ENCODE measurements at regions not wholly inside any gene's neighbourhood (a gene's known extent, or its start where the extent isn't known, plus 50 kb on each side); places are given as distances from the start of the nearest gene placed in this dataset.
"Not testable (repeated sequence)": the region's sequence is repeated elsewhere in the genome, so short reads cannot be mapped to it uniquely, and the experiment has no call there.

DNA sequence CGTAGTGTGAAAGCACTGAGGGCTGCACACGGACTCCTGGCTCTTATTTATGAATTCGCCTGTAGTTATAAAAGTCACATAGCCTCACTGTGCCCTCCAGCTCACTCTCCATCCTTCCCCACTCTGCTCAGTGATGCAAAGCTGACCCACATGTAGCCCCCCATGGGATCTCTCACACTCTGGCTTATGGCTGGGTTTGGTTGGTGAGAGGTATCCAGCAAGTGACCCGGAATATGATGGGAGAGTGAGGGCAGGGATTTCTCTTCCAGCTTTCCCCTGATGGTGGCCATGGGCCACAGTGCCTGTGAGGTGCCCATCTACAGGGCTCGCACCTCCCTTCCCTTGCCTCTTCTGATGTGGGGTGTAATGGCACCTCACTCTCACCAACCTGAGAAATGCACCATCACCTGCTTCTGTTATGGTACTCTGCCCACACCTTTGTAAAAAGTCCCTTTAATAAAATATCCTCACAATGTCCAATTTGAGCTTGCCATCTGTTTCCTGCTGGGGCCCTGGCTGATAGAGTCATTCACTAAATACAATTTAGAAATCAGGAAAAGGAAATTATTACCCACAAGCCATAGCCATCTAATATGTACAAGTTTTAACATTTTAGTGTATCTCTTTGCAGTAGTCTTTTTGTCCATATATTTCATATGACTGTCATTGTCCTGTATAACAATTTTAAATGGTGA, 93.6 kb downstream of the SCN11A start:
- H3K36me3 ChIP-seq (ENCODE audit: control insufficient read depth, insufficient read depth, low read length) = no peaks in the 10 kb centered on the region
- H3K27me3 ChIP-seq (replicated peaks; ENCODE audit: control insufficient read depth, insufficient read depth, low read length) = no peaks in the 10 kb centered on the region
- TF ChIP-seq, protein P1, sequence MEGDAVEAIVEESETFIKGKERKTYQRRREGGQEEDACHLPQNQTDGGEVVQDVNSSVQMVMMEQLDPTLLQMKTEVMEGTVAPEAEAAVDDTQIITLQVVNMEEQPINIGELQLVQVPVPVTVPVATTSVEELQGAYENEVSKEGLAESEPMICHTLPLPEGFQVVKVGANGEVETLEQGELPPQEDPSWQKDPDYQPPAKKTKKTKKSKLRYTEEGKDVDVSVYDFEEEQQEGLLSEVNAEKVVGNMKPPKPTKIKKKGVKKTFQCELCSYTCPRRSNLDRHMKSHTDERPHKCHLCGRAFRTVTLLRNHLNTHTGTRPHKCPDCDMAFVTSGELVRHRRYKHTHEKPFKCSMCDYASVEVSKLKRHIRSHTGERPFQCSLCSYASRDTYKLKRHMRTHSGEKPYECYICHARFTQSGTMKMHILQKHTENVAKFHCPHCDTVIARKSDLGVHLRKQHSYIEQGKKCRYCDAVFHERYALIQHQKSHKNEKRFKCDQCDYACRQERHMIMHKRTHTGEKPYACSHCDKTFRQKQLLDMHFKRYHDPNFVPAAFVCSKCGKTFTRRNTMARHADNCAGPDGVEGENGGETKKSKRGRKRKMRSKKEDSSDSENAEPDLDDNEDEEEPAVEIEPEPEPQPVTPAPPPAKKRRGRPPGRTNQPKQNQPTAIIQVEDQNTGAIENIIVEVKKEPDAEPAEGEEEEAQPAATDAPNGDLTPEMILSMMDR (IDR thresholded peaks at IDR 0.05; ENCODE audit: insufficient read depth, low read length, poor library complexity, severe bottlenecking) = no peak
- H3K4me3 ChIP-seq (replicated peaks; ENCODE audit: low read depth, low read length) = no peak overlapping the region
- no peak for DNase-seq (ENCODE audit: extremely low read depth, insufficient read length)

- H3K27me3 ChIP-seq (replicated peaks; ENCODE audit: control insufficient read depth, insufficient read depth, low read length) = no peaks in the 10 kb centered on the region
- H3K4me3 ChIP-seq (replicated peaks; ENCODE audit: low read depth, low read length) = no peak overlapping the region
- TF ChIP-seq, protein P1 (IDR thresholded peaks at IDR 0.05; ENCODE audit: insufficient read depth, low read length, poor library complexity, severe bottlenecking) = no peak
- DNase-seq (ENCODE audit: extremely low read depth, insufficient read length) = no peak
- H3K36me3 ChIP-seq (ENCODE audit: control insufficient read depth, insufficient read depth, low read length) = no peaks in the 10 kb centered on the region
Measured at GRCh38 chr3:38957296-38957695, 94.4 kb downstream of the SCN11A start.

- TF ChIP-seq, protein P1 (IDR thresholded peaks at IDR 0.05; ENCODE audit: insufficient read depth, low read length, poor library complexity, severe bottlenecking) = no peak
- Histone ChIP-seq H3K36me3 (ENCODE audit: control insufficient read depth, insufficient read depth, low read length) (no peaks in the 10 kb centered on the region), H3K4me3 (replicated peaks; ENCODE audit: low read depth, low read length) (no peak overlapping the region), H3K27me3 (replicated peaks; ENCODE audit: control insufficient read depth, insufficient read depth, low read length) (no peaks in the 10 kb centered on the region)
- DNase-seq (ENCODE audit: extremely low read depth, insufficient read length) = no peak
Measured at GRCh38 chr3:38952721-38953120, 99.0 kb downstream of the SCN11A start.

DNA sequence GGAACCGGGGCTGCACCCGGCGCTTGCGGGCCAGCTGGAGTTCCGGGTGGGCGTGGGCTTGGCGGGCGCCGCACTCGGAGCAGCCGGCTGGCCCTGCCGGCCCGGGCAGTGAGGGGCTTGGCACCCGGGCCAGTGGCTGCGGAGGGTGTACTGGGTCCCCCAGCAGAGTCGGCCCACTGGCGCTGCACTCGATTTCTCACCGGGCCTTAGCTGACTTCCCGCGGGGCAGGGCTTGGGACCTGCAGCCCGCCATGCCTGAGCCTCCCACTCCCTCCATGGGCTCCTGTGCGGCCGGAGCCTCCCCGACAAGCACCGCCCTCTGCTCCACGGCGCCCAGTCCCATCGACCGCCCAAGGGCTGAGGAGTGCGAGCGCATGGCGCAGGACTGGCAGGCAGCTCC, 100.6 kb downstream of the SCN11A start:
- H3K4me3 ChIP-seq (replicated peaks; ENCODE audit: low read depth, low read length); H3K27me3 ChIP-seq (replicated peaks; ENCODE audit: control insufficient read depth, insufficient read depth, low read length); H3K36me3 ChIP-seq (ENCODE audit: control insufficient read depth, insufficient read depth, low read length); DNase-seq (ENCODE audit: extremely low read depth, insufficient read length): not testable (repeated sequence)

GRCh38 chr3:38950581-38950980, 101.2 kb downstream of the SCN11A start:
- Histone ChIP-seq H3K36me3 (ENCODE audit: control insufficient read depth, insufficient read depth, low read length) (no peaks in the 10 kb centered on the region), H3K27me3 (replicated peaks; ENCODE audit: control insufficient read depth, insufficient read depth, low read length) (peaks cover 1% of the 10 kb centered on the region; the same call in 1 of the 2 replicates), H3K4me3 (replicated peaks; ENCODE audit: low read depth, low read length) (no peak overlapping the region)
- DNase-seq (ENCODE audit: extremely low read depth, insufficient read length) = no peak
- TF ChIP-seq, protein P1 (IDR thresholded peaks at IDR 0.05; ENCODE audit: insufficient read depth, low read length, poor library complexity, severe bottlenecking) = no peak

DNA sequence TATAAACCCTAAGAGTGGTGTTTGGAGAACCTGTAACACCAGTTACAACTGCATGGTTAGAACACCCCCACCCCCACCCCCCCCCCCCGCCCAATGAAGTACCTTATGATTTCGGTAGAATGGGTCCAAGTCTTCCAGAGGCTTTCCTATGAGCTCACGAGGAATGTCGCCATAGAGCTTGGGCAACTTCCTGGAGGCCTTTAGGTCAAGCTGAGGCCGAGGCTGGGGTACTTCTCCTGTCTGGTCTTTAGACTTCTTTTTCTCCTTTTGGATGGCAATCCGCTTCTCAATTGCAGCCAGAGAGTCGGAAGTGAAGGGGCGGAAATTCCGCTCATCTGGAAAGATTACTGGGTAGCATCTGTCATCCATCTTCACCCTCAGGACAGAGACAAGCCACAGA, 101.8 kb downstream of the SCN11A start:
- peaks cover 1% of the 10 kb centered on the region; the same call in 1 of the 2 replicates for H3K27me3 ChIP-seq (replicated peaks; ENCODE audit: control insufficient read depth, insufficient read depth, low read length)
- H3K4me3 ChIP-seq (replicated peaks; ENCODE audit: low read depth, low read length) = no peak overlapping the region

More for the DNA sequence above, 101.8 kb downstream of the SCN11A start:
- TF ChIP-seq, protein P1 (IDR thresholded peaks at IDR 0.05; ENCODE audit: insufficient read depth, low read length, poor library complexity, severe bottlenecking) = no peak
- no peaks in the 10 kb centered on the region for H3K36me3 ChIP-seq (ENCODE audit: control insufficient read depth, insufficient read depth, low read length)
- DNase-seq (ENCODE audit: extremely low read depth, insufficient read length) = no peak

Data from GM06990 (cell line).